Panc1 (cell line): ENCODE measurements at regions not wholly inside any gene's neighbourhood (a gene's known extent, or its start where the extent isn't known, plus 50 kb on each side); places are given as distances from the start of the nearest gene placed in this dataset.

ENCODE experiments used
- ATAC-seq: fragments of 200-7000 bp; cut with Tn5 transposase; 2 replicates; pipeline ENCODE4 v1.9.1; 2020; ENCODE audit warnings: mild to moderate bottlenecking, moderate library complexity
- BruUV-seq: library from RNA; stranded (reverse); fragments of 400-500 nt; replicated peaks from 2 replicates; lab custom pipeline; 2021; lab: Mats Ljungman, UMichigan
- CTCF ChIA-PET: fragments of 300-600 bp; sonication (Branson Sonifier 250); formaldehyde crosslinking; loops from one replicate; lab custom pipeline; 2022; ENCODE audit warnings: antibody characterized with exemption; lab: Charles Lee
- POLR2A ChIA-PET: fragments of 300-600 bp; sonication (Branson Sonifier 250); formaldehyde crosslinking; loops from one replicate; lab custom pipeline; 2022; ENCODE audit warnings: antibody characterized with exemption; lab: Charles Lee
- DNase-seq: peaks from one replicate; pipeline ENCODE4 v3.0.0-alpha.2; 2010; ENCODE audit warnings: low read depth, low spot score
- H3K27ac ChIP-seq: 2 replicates; pipeline ENCODE4 v1.5.1; 2011; ENCODE audit warnings: mild to moderate bottlenecking, low read length, inconsistent platforms
- H3K27me3 ChIP-seq: fragments of 200-500 bp; sonication (Bioruptor generic); 2 replicates; pipeline ENCODE4 v1.6.0; 2014; ENCODE audit warnings: low read length, inconsistent platforms; ENCODE audit not compliant: control insufficient read depth, insufficient read depth
- H3K36me3 ChIP-seq: fragments of 200-500 bp; sonication (Bioruptor generic); 2 replicates; pipeline ENCODE4 v1.5.1; 2014; ENCODE audit warnings: inconsistent platforms, mild to moderate bottlenecking, low read length, moderate library complexity; ENCODE audit not compliant: control insufficient read depth, insufficient read depth
- H3K4me1 ChIP-seq: 2 replicates; pipeline ENCODE4 v1.5.1; 2011; ENCODE audit warnings: inconsistent platforms, mild to moderate bottlenecking, low read length, moderate library complexity; ENCODE audit not compliant: control insufficient read depth, insufficient read depth
- H3K4me3 ChIP-seq, 2 experiments: 2 replicates each; pipeline ENCODE4 v1.5.1; 2011 to 2012; ENCODE audit warnings: low read depth in 2 of 2, low read length in 2 of 2, mild to moderate bottlenecking in 2 of 2, inconsistent platforms in 1 of 2, moderate library complexity in 1 of 2
- H3K9me3 ChIP-seq: fragments of 200-500 bp; sonication (Bioruptor generic); 2 replicates; pipeline ENCODE4 v1.5.1; 2014; ENCODE audit warnings: low read depth, mild to moderate bottlenecking, inconsistent platforms, low read length, moderate library complexity; ENCODE audit not compliant: control insufficient read depth, insufficient read depth
- POLR2AphosphoS5 ChIP-seq: IDR thresholded peaks from 2 replicates; pipeline ENCODE4 v1.6.1; 2012; ENCODE audit warnings: mild to moderate bottlenecking, low read depth, low read length, moderate library complexity
- SIN3A ChIP-seq: IDR thresholded peaks from 2 replicates; pipeline ENCODE4 v1.6.1; 2012; ENCODE audit warnings: low read depth, mild to moderate bottlenecking, low read length, moderate library complexity, borderline replicate concordance; ENCODE audit not compliant: insufficient read depth
- TCF7L2 ChIP-seq: IDR thresholded peaks from 2 replicates; pipeline ENCODE4 v1.6.1; 2011; ENCODE audit warnings: mild to moderate bottlenecking, low read depth, low read length, inconsistent platforms
- in situ Hi-C: cut with HindIII; loops from 2 replicates; pipeline ENCODE4 v1.10.0; 2016; ENCODE audit warnings: low sequenced_read_pairs, low pct_unique_long_range_greater_than_20kb
- intact Hi-C: fragments of 100-400 bp; cut with micrococcal nuclease; formaldehyde crosslinking; loops from one replicate; pipeline ENCODE4 v1.10.0; 2022; ENCODE audit not compliant: unreplicated experiment
- TF ChIP-seq, protein P1 (sequence below), 2 experiments: IDR thresholded peaks; 2 replicates each; pipeline ENCODE4 v1.6.1; 2011 to 2012; ENCODE audit warnings: low read depth in 2 of 2, control low read depth in 1 of 2, low read length in 1 of 2, mild to moderate bottlenecking in 1 of 2, moderate library complexity in 1 of 2; ENCODE audit not compliant: insufficient read depth in 1 of 2
- TF ChIP-seq, protein P2 (sequence below): fragments of 450-650 bp; IDR thresholded peaks from 2 replicates; pipeline ENCODE4 v1.5.1; 2017; ENCODE audit warnings: mild to moderate bottlenecking

- no peak for TF ChIP-seq SIN3A
- TF ChIP-seq, protein P1, sequence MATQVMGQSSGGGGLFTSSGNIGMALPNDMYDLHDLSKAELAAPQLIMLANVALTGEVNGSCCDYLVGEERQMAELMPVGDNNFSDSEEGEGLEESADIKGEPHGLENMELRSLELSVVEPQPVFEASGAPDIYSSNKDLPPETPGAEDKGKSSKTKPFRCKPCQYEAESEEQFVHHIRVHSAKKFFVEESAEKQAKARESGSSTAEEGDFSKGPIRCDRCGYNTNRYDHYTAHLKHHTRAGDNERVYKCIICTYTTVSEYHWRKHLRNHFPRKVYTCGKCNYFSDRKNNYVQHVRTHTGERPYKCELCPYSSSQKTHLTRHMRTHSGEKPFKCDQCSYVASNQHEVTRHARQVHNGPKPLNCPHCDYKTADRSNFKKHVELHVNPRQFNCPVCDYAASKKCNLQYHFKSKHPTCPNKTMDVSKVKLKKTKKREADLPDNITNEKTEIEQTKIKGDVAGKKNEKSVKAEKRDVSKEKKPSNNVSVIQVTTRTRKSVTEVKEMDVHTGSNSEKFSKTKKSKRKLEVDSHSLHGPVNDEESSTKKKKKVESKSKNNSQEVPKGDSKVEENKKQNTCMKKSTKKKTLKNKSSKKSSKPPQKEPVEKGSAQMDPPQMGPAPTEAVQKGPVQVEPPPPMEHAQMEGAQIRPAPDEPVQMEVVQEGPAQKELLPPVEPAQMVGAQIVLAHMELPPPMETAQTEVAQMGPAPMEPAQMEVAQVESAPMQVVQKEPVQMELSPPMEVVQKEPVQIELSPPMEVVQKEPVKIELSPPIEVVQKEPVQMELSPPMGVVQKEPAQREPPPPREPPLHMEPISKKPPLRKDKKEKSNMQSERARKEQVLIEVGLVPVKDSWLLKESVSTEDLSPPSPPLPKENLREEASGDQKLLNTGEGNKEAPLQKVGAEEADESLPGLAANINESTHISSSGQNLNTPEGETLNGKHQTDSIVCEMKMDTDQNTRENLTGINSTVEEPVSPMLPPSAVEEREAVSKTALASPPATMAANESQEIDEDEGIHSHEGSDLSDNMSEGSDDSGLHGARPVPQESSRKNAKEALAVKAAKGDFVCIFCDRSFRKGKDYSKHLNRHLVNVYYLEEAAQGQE (IDR thresholded peaks at IDR 0.05; ENCODE audit: insufficient read depth in 1 of 2, low read depth in 2 of 2, low read length in 1 of 2), result no peak
- TF ChIP-seq TCF7L2, result no peak
- TF ChIP-seq, protein P2, sequence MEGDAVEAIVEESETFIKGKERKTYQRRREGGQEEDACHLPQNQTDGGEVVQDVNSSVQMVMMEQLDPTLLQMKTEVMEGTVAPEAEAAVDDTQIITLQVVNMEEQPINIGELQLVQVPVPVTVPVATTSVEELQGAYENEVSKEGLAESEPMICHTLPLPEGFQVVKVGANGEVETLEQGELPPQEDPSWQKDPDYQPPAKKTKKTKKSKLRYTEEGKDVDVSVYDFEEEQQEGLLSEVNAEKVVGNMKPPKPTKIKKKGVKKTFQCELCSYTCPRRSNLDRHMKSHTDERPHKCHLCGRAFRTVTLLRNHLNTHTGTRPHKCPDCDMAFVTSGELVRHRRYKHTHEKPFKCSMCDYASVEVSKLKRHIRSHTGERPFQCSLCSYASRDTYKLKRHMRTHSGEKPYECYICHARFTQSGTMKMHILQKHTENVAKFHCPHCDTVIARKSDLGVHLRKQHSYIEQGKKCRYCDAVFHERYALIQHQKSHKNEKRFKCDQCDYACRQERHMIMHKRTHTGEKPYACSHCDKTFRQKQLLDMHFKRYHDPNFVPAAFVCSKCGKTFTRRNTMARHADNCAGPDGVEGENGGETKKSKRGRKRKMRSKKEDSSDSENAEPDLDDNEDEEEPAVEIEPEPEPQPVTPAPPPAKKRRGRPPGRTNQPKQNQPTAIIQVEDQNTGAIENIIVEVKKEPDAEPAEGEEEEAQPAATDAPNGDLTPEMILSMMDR, result no peak
- TF ChIP-seq POLR2AphosphoS5, result no peak
- ChIA-PET POLR2A (no interaction called here), CTCF (no interaction called here)
- ATAC-seq, result no peak
- Histone ChIP-seq H3K27me3 (no peaks in the 10 kb centered on the region), H3K4me3 (no peak overlapping the region), H3K27ac (no peak overlapping the region), H3K4me1 (no peaks in the 10 kb centered on the region), H3K9me3 (no peaks in the 10 kb centered on the region), H3K36me3 (no peaks in the 10 kb centered on the region)
- no peak for DNase-seq
- in situ Hi-C loops (no loop called here), intact Hi-C loops (no loop called here)
- no TSS peak for BruUV-seq
Measured at GRCh38 chr3:118167571-118167970, 867.1 kb downstream of the IGSF11 start.

DNA sequence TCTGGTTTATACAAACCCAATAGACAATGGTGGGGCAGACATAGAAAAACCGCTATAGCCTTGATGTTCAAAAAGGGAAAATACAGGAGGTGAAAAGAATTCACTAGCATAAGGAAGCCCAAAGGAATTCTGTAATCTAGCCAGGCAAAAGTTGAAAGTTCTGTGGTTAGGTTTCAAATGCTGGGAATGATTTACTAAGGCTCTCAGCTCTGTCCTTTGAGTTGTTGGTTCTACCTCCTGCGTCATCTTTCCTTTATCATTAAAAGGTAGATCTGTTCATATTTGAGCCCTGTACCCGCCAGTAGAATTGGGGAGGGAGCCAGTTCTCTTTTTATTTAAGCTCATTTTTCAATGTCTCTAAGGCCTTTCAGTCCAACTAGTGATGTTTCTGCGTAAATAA is 866.5 kb downstream of the IGSF11 start:
- ATAC-seq (no peak), DNase-seq (no peak)
- Histone ChIP-seq H3K4me3 (no peak overlapping the region), H3K27me3 (no peaks in the 10 kb centered on the region), H3K9me3 (no peaks in the 10 kb centered on the region), H3K27ac (no peak overlapping the region), H3K36me3 (no peaks in the 10 kb centered on the region), H3K4me1 (no peaks in the 10 kb centered on the region)
- CTCF ChIA-PET, result no interaction called here
- in situ Hi-C loops, result no loop called here
- TF ChIP-seq SIN3A (no peak), POLR2AphosphoS5 (no peak), TCF7L2 (no peak)
- TF ChIP-seq, protein P1 (IDR thresholded peaks at IDR 0.05; ENCODE audit: insufficient read depth in 1 of 2, low read depth in 2 of 2, low read length in 1 of 2), result no peak
- TF ChIP-seq, protein P2, result no peak
- intact Hi-C loops, result no loop called here
- BruUV-seq, result no TSS peak
- POLR2A ChIA-PET, result no interaction called here
